Spinal cord (tissue), 9 donors: ENCODE measurements at regions not wholly inside any gene's neighbourhood (a gene's known extent, or its start where the extent isn't known, plus 50 kb on each side); places are given as distances from the start of the nearest gene placed in this dataset.

ENCODE experiments used
- DNase-seq, 6 donors: peaks; one replicate each; pipeline versions ENCODE4 v3.0.0 to v3.0.0-alpha.2; 2013 to 2015; ENCODE audit warnings: low spot score in 6 of 6, low read depth in 4 of 6
- H3K27ac ChIP-seq: one replicate; pipeline ENCODE4 v1.5.1; 2013; ENCODE audit warnings: low read depth, low read length, control low read depth
- H3K27me3 ChIP-seq: one replicate; pipeline ENCODE4 v1.6.1; 2013; ENCODE audit warnings: low read length; ENCODE audit not compliant: control insufficient read depth, insufficient read depth
- H3K36me3 ChIP-seq: one replicate; pipeline ENCODE4 v1.6.1; 2013; ENCODE audit warnings: low read length; ENCODE audit not compliant: control insufficient read depth, insufficient read depth
- H3K4me1 ChIP-seq: one replicate; pipeline ENCODE4 v1.6.1; 2013; ENCODE audit warnings: low read length; ENCODE audit not compliant: control insufficient read depth, insufficient read depth
- H3K4me3 ChIP-seq: one replicate; pipeline ENCODE4 v1.5.1; 2013; ENCODE audit warnings: low read depth, low read length, control low read depth
- H3K9me3 ChIP-seq: one replicate; pipeline ENCODE4 v1.6.1; 2013; ENCODE audit warnings: low read length; ENCODE audit not compliant: control insufficient read depth, insufficient read depth
- WGBS: methylation state at CpG from one replicate; pipeline ENCODE4 v1.1.5; 2013; ENCODE audit warnings: missing lambda C conversion rate; ENCODE audit not compliant: insufficient coverage; 5-methylcytosine and 5-hydroxymethylcytosine counted together
- donor health status: healthy.

DNA sequence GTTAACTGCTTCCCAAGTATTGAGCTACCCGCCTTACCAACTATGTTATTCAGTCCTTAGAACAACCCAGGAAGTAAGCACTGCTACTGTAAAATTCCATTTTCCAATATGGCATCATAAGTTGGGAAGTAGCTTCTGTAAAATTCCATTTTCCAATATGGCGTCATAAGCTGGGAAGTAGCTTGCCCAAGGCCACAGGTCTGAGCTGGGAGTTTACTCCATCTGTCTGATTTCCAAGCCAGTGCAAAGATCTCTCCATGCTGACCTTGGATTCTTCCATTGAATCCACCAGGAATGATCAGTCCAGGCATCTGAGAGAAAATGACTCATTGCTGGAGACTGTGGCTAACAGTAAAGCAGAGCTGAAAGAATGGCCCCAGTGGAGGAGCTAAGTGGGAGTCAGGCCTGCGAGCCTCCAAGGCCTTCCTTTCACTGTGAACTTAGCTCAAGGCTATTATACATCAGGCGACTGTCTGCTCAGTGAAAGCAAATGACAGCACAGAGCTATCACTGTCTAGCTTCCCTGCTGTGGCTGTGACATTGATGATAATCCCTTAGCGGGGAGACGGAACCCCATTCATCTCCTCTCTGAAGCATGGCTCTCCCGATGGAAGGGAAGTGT, 430.4 kb downstream of the HAPSTR1 start:
- WGBS = 46% methylated on average over 4 of the region's 7 CpGs
- H3K4me3 ChIP-seq = no peak overlapping the region

DNA sequence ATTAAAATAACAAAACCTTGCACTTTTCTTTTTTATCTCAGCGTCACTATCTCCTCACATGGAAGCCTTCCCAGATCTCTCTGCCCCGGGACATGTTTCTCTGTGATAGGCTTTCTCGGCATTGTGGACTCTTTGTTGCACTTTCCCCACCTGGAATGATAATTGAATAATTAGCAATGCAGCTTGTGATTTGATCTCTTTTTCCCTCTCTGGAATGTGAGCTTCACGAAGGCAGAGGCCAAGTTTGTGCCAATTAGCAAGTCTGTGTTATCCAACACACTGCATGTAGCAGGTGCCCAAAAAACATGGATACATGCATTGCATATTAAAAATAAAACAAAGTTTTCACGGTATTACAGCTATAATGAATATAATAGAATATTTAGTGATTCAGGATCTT, 431.2 kb downstream of the HAPSTR1 start:
- no peaks in the 10 kb centered on the region for H3K9me3 ChIP-seq
- DNase-seq = peak in 2 of 6 donors; percentile 39 to 43
- H3K4me3 ChIP-seq = no peak overlapping the region
- no CpG with 5 or more reads among the region's 5 CpGs for WGBS
- no peaks in the 10 kb centered on the region for H3K36me3 ChIP-seq
- H3K4me1 ChIP-seq = peaks cover 3% of the 10 kb centered on the region
- no peaks in the 10 kb centered on the region for H3K27me3 ChIP-seq
- no peak overlapping the region for H3K27ac ChIP-seq

More for the DNA sequence above, 430.4 kb downstream of the HAPSTR1 start:
- Histone ChIP-seq H3K9me3 (no peaks in the 10 kb centered on the region), H3K4me1 (peaks cover 3% of the 10 kb centered on the region), H3K36me3 (no peaks in the 10 kb centered on the region), H3K27ac (no peak overlapping the region), H3K27me3 (no peaks in the 10 kb centered on the region)
- DNase-seq = peak in 3 of 6 donors; percentile 11 to 55 (median 54)

DNA sequence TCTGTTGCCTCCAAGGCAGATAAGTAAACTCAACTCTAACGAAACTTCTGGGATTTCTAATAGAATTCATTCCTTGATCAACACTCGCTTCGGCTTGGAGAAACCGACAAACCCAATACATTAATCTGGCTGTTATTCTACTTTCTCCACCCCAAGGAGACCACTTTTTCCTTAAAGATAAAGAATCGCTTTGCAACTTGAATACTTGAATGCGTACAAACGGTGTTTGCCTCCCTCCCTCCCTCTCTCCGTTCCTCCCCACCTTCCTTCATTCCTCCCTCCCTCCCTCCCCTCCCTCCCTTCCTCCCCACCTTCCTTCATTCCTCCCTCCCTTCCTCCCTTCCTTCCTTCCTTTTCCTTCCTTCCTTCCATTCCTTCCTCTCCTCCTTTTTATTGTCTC, 432.6 kb downstream of the HAPSTR1 start:
- Histone ChIP-seq H3K4me3 (no peak overlapping the region), H3K27me3 (no peaks in the 10 kb centered on the region), H3K4me1 (no peaks in the 10 kb centered on the region), H3K9me3 (no peaks in the 10 kb centered on the region), H3K27ac (no peak overlapping the region), H3K36me3 (no peaks in the 10 kb centered on the region)
- DNase-seq = no peak
- 73% methylated on average over 7 of the region's 8 CpGs for WGBS

GRCh38 chr16:9525037-9525436, 433.6 kb downstream of the HAPSTR1 start:
- Histone ChIP-seq H3K27ac (no peak overlapping the region), H3K4me3 (no peak overlapping the region), H3K9me3 (no peaks in the 10 kb centered on the region), H3K36me3 (no peaks in the 10 kb centered on the region), H3K27me3 (no peaks in the 10 kb centered on the region), H3K4me1 (no peaks in the 10 kb centered on the region)
- 90% methylated on average over 4 of the region's 4 CpGs for WGBS
- no peak for DNase-seq

DNA sequence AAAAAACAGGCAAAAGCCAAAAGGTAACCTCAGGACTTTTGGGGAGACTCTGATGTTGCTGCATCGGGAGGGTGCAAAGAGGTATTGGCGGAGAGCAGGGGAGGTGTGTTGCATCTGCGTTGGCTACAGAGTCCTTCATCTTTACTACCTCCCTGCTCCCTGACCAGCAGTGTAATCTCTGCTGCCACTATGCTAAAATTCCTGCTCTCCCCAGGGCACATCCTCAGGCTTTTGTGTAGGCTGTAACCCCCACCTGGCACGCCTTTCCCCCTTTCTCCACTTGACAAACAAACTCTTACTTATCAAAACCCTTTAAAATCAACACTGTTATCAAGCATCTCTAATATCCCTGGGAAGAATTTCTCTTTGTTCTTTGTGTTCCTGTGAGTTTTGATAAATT, 435.3 kb downstream of the HAPSTR1 start:
- Histone ChIP-seq H3K9me3 (no peaks in the 10 kb centered on the region), H3K27ac (no peak overlapping the region), H3K4me1 (no peaks in the 10 kb centered on the region), H3K27me3 (no peaks in the 10 kb centered on the region), H3K36me3 (no peaks in the 10 kb centered on the region), H3K4me3 (no peak overlapping the region)
- no peak for DNase-seq
- WGBS = 60% methylated on average over 1 of the region's 4 CpGs

DNA sequence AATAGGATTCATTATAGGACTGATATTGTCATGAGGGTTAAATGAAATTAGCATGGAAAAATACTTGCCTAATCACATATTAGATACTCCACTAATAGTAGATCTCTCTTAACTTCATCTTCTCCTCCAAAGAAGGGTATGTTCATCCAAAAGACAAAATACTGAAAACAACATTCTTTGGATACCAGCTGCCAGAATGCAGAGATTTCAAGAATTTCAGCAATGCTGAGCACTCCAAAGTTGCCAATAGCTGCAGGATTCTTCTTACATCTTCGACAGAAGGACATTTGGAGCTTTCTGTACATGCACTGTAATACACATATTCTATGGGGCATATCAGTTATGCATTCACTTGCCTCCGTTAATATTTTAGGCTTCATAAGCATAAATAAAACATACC, 436.5 kb downstream of the HAPSTR1 start:
- DNase-seq = peak in 2 of 6 donors; percentile 11 to 60
- H3K9me3 ChIP-seq = no peaks in the 10 kb centered on the region
- H3K4me1 ChIP-seq = no peaks in the 10 kb centered on the region
- no CpG with 5 or more reads among the region's 2 CpGs for WGBS
- no peak overlapping the region for H3K4me3 ChIP-seq
- H3K27me3 ChIP-seq = no peaks in the 10 kb centered on the region
- no peak overlapping the region for H3K27ac ChIP-seq
- no peaks in the 10 kb centered on the region for H3K36me3 ChIP-seq

DNA sequence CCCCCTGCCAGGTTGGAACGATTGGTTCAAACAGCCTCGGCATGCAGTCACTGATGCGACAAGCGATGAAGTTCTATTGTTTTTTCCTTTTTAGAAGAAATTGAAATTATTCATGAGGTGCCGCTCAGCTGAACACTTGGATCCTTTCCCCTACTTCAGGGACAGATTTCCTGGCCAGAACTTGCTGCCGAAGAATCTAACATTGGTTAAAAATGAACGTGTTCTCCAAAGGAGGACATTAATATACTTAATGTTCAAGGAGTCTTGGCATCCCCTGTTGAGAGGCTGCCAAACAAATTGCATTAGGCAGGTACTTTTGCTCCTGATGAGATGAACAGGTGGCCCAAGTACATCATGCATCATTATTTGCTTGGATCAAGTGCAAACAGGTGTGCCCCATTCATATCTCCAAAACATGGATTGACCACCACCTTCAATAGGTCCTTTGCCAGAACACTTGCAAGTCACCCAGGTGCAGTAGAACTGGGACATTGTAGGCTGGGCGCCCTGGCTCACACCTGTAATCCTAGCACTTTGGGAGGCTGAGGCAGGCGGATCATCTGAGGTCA, 437.2 kb downstream of the HAPSTR1 start:
- Histone ChIP-seq H3K4me3 (no peak overlapping the region), H3K27me3 (no peaks in the 10 kb centered on the region), H3K27ac (no peak overlapping the region), H3K4me1 (no peaks in the 10 kb centered on the region), H3K9me3 (no peaks in the 10 kb centered on the region), H3K36me3 (no peaks in the 10 kb centered on the region)
- WGBS = 69% methylated on average over 6 of the region's 9 CpGs
- DNase-seq = peak in 2 of 6 donors; percentile 36 to 64

DNA sequence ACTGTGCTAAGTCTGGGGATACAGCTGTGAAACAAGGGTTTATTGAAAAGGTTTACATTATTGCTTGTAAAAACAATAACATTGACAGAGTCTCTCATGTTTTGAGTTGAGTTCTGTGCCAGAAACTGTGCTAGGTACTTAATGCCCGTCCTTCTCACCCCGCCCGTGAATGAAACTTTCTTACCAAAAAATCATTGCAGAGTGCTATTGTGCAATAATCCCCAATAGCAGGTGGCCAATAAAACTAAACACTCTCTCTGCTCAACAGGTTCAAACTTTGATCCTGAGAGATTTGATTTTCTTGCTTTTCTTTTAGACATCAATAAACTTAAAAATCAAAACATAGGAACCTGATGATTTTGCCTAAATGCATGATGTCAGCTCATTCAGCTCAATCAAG, 441.6 kb downstream of the HAPSTR1 start:
- 91% methylated on average over 3 of the region's 3 CpGs for WGBS
- no peaks in the 10 kb centered on the region for H3K4me1 ChIP-seq
- DNase-seq = no peak
- H3K9me3 ChIP-seq = no peaks in the 10 kb centered on the region
- H3K4me3 ChIP-seq = no peak overlapping the region
- no peaks in the 10 kb centered on the region for H3K27me3 ChIP-seq
- H3K36me3 ChIP-seq = no peaks in the 10 kb centered on the region
- no peak overlapping the region for H3K27ac ChIP-seq

GRCh38 chr16:9534759-9535158, 443.3 kb downstream of the HAPSTR1 start:
- H3K36me3 ChIP-seq = no peaks in the 10 kb centered on the region
- H3K4me1 ChIP-seq = no peaks in the 10 kb centered on the region
- H3K27me3 ChIP-seq = no peaks in the 10 kb centered on the region
- peaks cover 2% of the 10 kb centered on the region for H3K9me3 ChIP-seq
- H3K27ac ChIP-seq = no peak overlapping the region
- no peak for DNase-seq
- WGBS = 15% methylated on average over 2 of the region's 3 CpGs
- no peak overlapping the region for H3K4me3 ChIP-seq

DNA sequence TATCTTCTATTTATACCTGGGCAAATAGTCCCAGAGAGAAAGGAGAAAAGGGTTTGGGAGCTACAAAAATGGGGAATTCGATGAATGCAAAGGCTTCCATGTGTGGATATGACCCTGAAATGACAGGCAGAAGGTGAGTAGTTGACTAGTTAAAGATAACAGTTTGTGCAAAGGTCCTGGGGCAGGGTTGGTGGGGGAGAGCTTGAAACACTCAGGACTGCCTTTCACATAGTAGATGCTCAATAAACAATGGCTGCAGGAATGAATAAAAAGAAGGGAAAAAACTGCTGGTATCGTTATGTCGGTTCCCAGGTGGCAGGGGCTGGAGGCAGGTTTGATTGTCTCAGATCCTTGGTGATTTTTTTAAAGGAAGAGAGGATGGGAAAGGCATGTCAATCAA, 445.5 kb downstream of the HAPSTR1 start:
- no peak for DNase-seq
- WGBS = 100% methylated on average over 2 of the region's 3 CpGs
- H3K9me3 ChIP-seq = peaks cover 2% of the 10 kb centered on the region

More for the DNA sequence above, 445.5 kb downstream of the HAPSTR1 start:
- Histone ChIP-seq H3K36me3 (no peaks in the 10 kb centered on the region), H3K27ac (no peak overlapping the region), H3K4me1 (no peaks in the 10 kb centered on the region), H3K27me3 (no peaks in the 10 kb centered on the region), H3K4me3 (no peak overlapping the region)
